Fibroblast of lung (primary cell): ENCODE measurements at regions not wholly inside any gene's neighbourhood (a gene's known extent, or its start where the extent isn't known, plus 50 kb on each side); places are given as distances from the start of the nearest gene placed in this dataset.

Experiments used
- EZH2 ChIP-seq: IDR thresholded peaks from 2 replicates; pipeline ENCODE4 v1.5.1; 2012; ENCODE audit warnings: low read length, control low read depth, mild to moderate bottlenecking; ENCODE audit errors: missing control alignments
- TF ChIP-seq, protein P1 (sequence below), 2 donors: IDR thresholded peaks in 1 of 2; conservative IDR thresholded peaks in 1 of 2; 1 replicate in 1 of 2; 2 replicates in 1 of 2; pipeline ENCODE4 v1.5.1; 2011 to 2012; ENCODE audit warnings: low read length in 2 of 2, control low read depth in 1 of 2, inconsistent platforms in 1 of 2, low read depth in 1 of 2, mild to moderate bottlenecking in 1 of 2

DNA sequence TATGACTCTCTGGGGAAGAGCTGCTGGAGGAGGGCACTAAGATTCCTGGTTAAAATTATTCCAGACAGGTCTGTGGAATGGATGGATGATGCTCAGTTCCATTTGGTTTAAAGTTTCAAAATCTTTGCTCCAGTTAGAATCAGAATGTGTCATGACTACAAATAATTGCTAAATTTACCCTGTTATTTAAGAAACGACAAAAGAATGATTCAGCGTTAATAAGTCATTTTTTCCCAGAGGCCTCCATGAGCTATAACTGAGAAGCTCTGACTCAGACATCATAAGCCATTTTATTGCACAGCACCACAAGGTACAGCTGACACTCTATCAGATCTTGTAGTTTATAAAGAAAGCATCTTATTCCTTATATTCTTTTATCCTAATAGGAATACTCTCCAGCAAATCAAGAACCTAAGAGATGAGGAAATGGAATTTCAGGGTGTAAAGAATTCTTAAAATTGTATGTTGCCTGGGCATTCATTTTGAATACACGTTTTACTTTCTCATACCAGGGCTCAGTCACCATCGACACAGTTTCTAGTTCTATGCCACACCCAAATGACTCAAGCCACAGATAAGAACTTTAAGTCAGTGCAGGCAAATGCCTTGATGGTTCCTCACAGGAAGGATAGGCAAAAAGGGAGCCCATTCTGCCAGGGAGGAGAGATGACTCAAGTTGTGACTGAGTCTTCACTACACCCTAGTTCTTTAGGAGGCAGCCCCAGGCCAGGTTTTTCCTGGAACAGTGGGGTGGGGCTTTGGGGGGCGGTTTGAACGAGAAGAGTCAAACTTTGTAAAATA, 636.0 kb downstream of the MMUT start:
- TF ChIP-seq, protein P1, sequence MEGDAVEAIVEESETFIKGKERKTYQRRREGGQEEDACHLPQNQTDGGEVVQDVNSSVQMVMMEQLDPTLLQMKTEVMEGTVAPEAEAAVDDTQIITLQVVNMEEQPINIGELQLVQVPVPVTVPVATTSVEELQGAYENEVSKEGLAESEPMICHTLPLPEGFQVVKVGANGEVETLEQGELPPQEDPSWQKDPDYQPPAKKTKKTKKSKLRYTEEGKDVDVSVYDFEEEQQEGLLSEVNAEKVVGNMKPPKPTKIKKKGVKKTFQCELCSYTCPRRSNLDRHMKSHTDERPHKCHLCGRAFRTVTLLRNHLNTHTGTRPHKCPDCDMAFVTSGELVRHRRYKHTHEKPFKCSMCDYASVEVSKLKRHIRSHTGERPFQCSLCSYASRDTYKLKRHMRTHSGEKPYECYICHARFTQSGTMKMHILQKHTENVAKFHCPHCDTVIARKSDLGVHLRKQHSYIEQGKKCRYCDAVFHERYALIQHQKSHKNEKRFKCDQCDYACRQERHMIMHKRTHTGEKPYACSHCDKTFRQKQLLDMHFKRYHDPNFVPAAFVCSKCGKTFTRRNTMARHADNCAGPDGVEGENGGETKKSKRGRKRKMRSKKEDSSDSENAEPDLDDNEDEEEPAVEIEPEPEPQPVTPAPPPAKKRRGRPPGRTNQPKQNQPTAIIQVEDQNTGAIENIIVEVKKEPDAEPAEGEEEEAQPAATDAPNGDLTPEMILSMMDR (conservative IDR thresholded peaks at IDR 0.05 in 1 of 2, IDR thresholded peaks at IDR 0.05 in 1 of 2; ENCODE audit: low read depth in 1 of 2, low read length in 2 of 2): no peak
- TF ChIP-seq EZH2: no peak
